HCT116 (cell line): ENCODE measurements at regions not wholly inside any gene's neighbourhood (a gene's known extent, or its start where the extent isn't known, plus 50 kb on each side); places are given as distances from the start of the nearest gene placed in this dataset.

Experiments used
- ATAC-seq: fragments of 200-7000 bp; cut with Tn5 transposase; 2 replicates; pipeline ENCODE4 v1.9.1; 2020; ENCODE audit warnings: mild to moderate bottlenecking, moderate library complexity
- BruUV-seq: library from RNA; stranded (reverse); fragments of 400-500 nt; replicated peaks from 2 replicates; lab custom pipeline; 2021; lab: Mats Ljungman, UMichigan
- CTCF ChIA-PET: fragments of 300-600 bp; sonication (Branson Sonifier 250); formaldehyde crosslinking; loops from one replicate; lab custom pipeline; 2021; ENCODE audit warnings: antibody characterized with exemption; lab: Charles Lee
- POLR2A ChIA-PET: fragments of 300-600, 350-600 bp; sonication (Branson Sonifier 250); formaldehyde crosslinking; loops from one replicate; lab custom pipeline; 2021; ENCODE audit warnings: antibody characterized with exemption; lab: Charles Lee
- RAD21 ChIA-PET, 2 experiments: fragments of 300-600 bp; sonication (Branson Sonifier 250); formaldehyde crosslinking; loops; one replicate each; lab custom pipeline; 2023; ENCODE audit warnings: low total read pairs in 2 of 2; ENCODE audit not compliant: uncharacterized antibody in 2 of 2, unreplicated experiment in 2 of 2, low non-redundant PET in 1 of 2; lab: Charles Lee
- DNase-seq: peaks from one replicate; pipeline ENCODE4 v3.0.0-alpha.2; 2010; ENCODE audit warnings: low read depth, low spot score
- H2AFZ ChIP-seq: fragments of 200-600 bp; shearing (Covaris generic), sonication (generic); 2 replicates; pipeline ENCODE4 v1.6.1; 2017; ENCODE audit warnings: low read depth, mixed run types, mixed read lengths, antibody characterized with exemption, low read length; ENCODE audit not compliant: poor library complexity, severe bottlenecking
- H3K27ac ChIP-seq: 2 replicates; pipeline ENCODE4 v1.5.1; 2012; ENCODE audit warnings: low read depth, low read length
- H3K27me3 ChIP-seq: fragments of 200-600 bp; sonication (generic); 2 replicates; pipeline ENCODE4 v1.6.1; 2016; ENCODE audit warnings: mixed run types, low read length, mixed read lengths; ENCODE audit not compliant: insufficient read depth
- H3K36me3 ChIP-seq, 2 experiments: fragments of 200-500 bp in 1 of 2; fragments of 200-600 bp in 1 of 2; sonication (Bioruptor generic) in 1 of 2; sonication (generic) in 1 of 2; 2 replicates each; pipeline versions ENCODE4 v1.5.1 to v1.6.1; 2014 to 2016; ENCODE audit warnings: low read length in 2 of 2, inconsistent platforms in 1 of 2, mixed read lengths in 1 of 2, mixed run types in 1 of 2; ENCODE audit not compliant: insufficient read depth in 2 of 2, control insufficient read depth in 1 of 2
- H3K4me1 ChIP-seq, 2 experiments: fragments of 200-600 bp in 1 of 2; sonication (generic) in 1 of 2; 2 replicates each; pipeline versions ENCODE4 v1.5.1 to v1.6.1; 2012 to 2017; ENCODE audit warnings: low read length in 2 of 2, inconsistent platforms in 1 of 2, mild to moderate bottlenecking in 1 of 2, mixed read lengths in 1 of 2, mixed run types in 1 of 2, moderate library complexity in 1 of 2; ENCODE audit not compliant: insufficient read depth in 2 of 2, control insufficient read depth in 1 of 2
- H3K4me2 ChIP-seq: fragments of 200-600 bp; sonication (generic); 2 replicates; pipeline ENCODE4 v1.6.1; 2017; ENCODE audit warnings: mixed run types, low read length, mixed read lengths
- H3K4me3 ChIP-seq, 2 experiments: fragments of 200-600 bp in 1 of 2; sonication (generic) in 1 of 2; replicated peaks in 1 of 2; 2 replicates each; pipeline ENCODE4 v1.5.1; 2011 to 2016; ENCODE audit warnings: low read length in 2 of 2, control low read depth in 1 of 2, low read depth in 1 of 2, mild to moderate bottlenecking in 1 of 2, mixed read lengths in 1 of 2, mixed run types in 1 of 2
- H3K79me2 ChIP-seq: fragments of 200-600 bp; sonication (generic); 2 replicates; pipeline ENCODE4 v1.6.1; 2017; ENCODE audit warnings: mild to moderate bottlenecking, mixed run types, low read length, moderate library complexity, mixed read lengths; ENCODE audit not compliant: insufficient read depth
- H3K9ac ChIP-seq: fragments of 200-600 bp; sonication (generic); 2 replicates; pipeline ENCODE4 v1.6.1; 2016; ENCODE audit warnings: low read length, mixed read lengths
- H3K9me2 ChIP-seq: fragments of 200-600 bp; sonication (generic), shearing (Covaris generic); 2 replicates; pipeline ENCODE4 v1.6.1; 2017; ENCODE audit warnings: mixed run types, mild to moderate bottlenecking, moderate library complexity; ENCODE audit not compliant: insufficient read depth
- H3K9me3 ChIP-seq, 2 experiments: fragments of 200-500 bp in 1 of 2; fragments of 200-600 bp in 1 of 2; sonication (Bioruptor generic) in 1 of 2; sonication (generic) in 1 of 2; 2 replicates each; pipeline ENCODE4 v1.6.1; 2014 to 2017; ENCODE audit warnings: low read length in 2 of 2, mixed read lengths in 2 of 2, inconsistent platforms in 1 of 2, low read depth in 1 of 2, mild to moderate bottlenecking in 1 of 2, mixed run types in 1 of 2, moderate library complexity in 1 of 2; ENCODE audit not compliant: control insufficient read depth in 1 of 2, insufficient read depth in 1 of 2
- H4K20me1 ChIP-seq: fragments of 200-600 bp; sonication (generic), shearing (Covaris generic); 2 replicates; pipeline ENCODE4 v1.6.1; 2017; ENCODE audit warnings: mixed run types, mild to moderate bottlenecking, moderate library complexity; ENCODE audit not compliant: insufficient read depth
- ATF3 ChIP-seq: IDR thresholded peaks from 2 replicates; pipeline ENCODE4 v1.6.1; 2012
- CEBPB ChIP-seq: IDR thresholded peaks from 2 replicates; pipeline ENCODE4 v1.6.1; 2012; ENCODE audit warnings: low read depth
- EZH2 ChIP-seq: fragments of 200-600 bp; sonication (generic); IDR thresholded peaks from 2 replicates; pipeline ENCODE4 v1.6.1; 2017; ENCODE audit warnings: antibody characterized with exemption, mixed run types
- FOSL1 ChIP-seq: IDR thresholded peaks from 2 replicates; pipeline ENCODE4 v1.6.1; 2012; ENCODE audit warnings: low read depth
- JUND ChIP-seq: IDR thresholded peaks from 2 replicates; pipeline ENCODE4 v1.6.1; 2012
- MAX ChIP-seq: IDR thresholded peaks from 2 replicates; pipeline ENCODE4 v1.6.1; 2012
- RAD21 ChIP-seq: IDR thresholded peaks from 2 replicates; pipeline ENCODE4 v1.6.1; 2012; ENCODE audit warnings: low read depth, mild to moderate bottlenecking
- SIN3A ChIP-seq: IDR thresholded peaks from 2 replicates; pipeline ENCODE4 v1.6.1; 2012; ENCODE audit warnings: low read depth
- SRF ChIP-seq: IDR thresholded peaks from 2 replicates; pipeline ENCODE4 v1.6.1; 2012; ENCODE audit warnings: low read depth
- YY1 ChIP-seq: IDR thresholded peaks from 2 replicates; pipeline ENCODE4 v1.6.1; 2011; ENCODE audit warnings: low read length, low read depth, moderate library complexity, mild to moderate bottlenecking; ENCODE audit not compliant: insufficient replicate concordance; ENCODE audit errors: extremely low read depth
- ZFX ChIP-seq: fragments of 450-650 bp; IDR thresholded peaks from 2 replicates; pipeline ENCODE4 v1.6.1; 2017
- intact Hi-C: fragments of 100-400 bp; cut with micrococcal nuclease; formaldehyde crosslinking; loops from 2 replicates; pipeline ENCODE4 v1.10.0; 2022

GRCh38 chr5:45038366-45038987, 229.7 kb downstream of the MRPS30 start (continued):
- TF ChIP-seq RAD21: peak; percentile 76
- TF ChIP-seq, all 23 proteins: peak for 3

- RAD21 ChIA-PET: no interaction called here
- POLR2A ChIA-PET: no interaction called here
These were observed 233.5 kb downstream of the MRPS30 start for GRCh38 chr5:45042283-45042682.

GRCh38 chr5:45057564-45057963, 248.8 kb downstream of the MRPS30 start:
- no peaks in the 10 kb centered on the region for H3K36me3 ChIP-seq
- ChIA-PET RAD21 (no interaction called here), CTCF (no interaction called here), POLR2A (no interaction called here)
- no TSS peak for BruUV-seq
- no peak overlapping the region for H3K27ac ChIP-seq
- intact Hi-C loops: no loop called here
- H3K9me2 ChIP-seq: peaks cover 5% of the 10 kb centered on the region; the same call in 1 of the 2 replicates
- no peak overlapping the region for H3K4me3 ChIP-seq
- no peaks in the 10 kb centered on the region for H3K79me2 ChIP-seq
- DNase-seq: no peak
- H3K4me1 ChIP-seq: no peaks in the 10 kb centered on the region
- H3K9me3 ChIP-seq: no peaks in the 10 kb centered on the region
- H4K20me1 ChIP-seq: no peaks in the 10 kb centered on the region
- no peak overlapping the region for H2AFZ ChIP-seq
- no peak overlapping the region for H3K4me2 ChIP-seq
- no peaks in the 10 kb centered on the region for H3K27me3 ChIP-seq
- no peak overlapping the region for H3K9ac ChIP-seq
- no peak for ATAC-seq
- TF ChIP-seq SIN3A: no peak
- TF ChIP-seq EZH2: no peak
- TF ChIP-seq FOSL1: no peak
- no peak for TF ChIP-seq ZFX
- no peak for TF ChIP-seq SRF

More at GRCh38 chr5:45042283-45042682, 233.5 kb downstream of the MRPS30 start:
- CTCF ChIA-PET: no interaction called here
- no peak overlapping the region for H3K4me3 ChIP-seq
- no peak for DNase-seq
- no peak overlapping the region for H3K4me2 ChIP-seq
- no TSS peak for BruUV-seq
- ATAC-seq: no peak
- peak overlapping the region; percentile 48 for H2AFZ ChIP-seq
- intact Hi-C loops: no loop called here
- TF ChIP-seq JUND: no peak
- TF ChIP-seq SRF: no peak
- no peak for TF ChIP-seq MAX
- TF ChIP-seq YY1: no peak
- TF ChIP-seq CEBPB: no peak
- no peak for TF ChIP-seq ATF3
- no peak for TF ChIP-seq ZFX
- no peaks in the 10 kb centered on the region for H3K9me2 ChIP-seq
- H3K27me3 ChIP-seq: no peaks in the 10 kb centered on the region
- no peaks in the 10 kb centered on the region for H3K36me3 ChIP-seq
- no peaks in the 10 kb centered on the region for H3K79me2 ChIP-seq
- no peaks in the 10 kb centered on the region for H3K9me3 ChIP-seq
- peaks cover 0 to 5% of the 10 kb centered on the region in 2 experiments; a peak in 2 of 4 replicates for H3K4me1 ChIP-seq
- H3K27ac ChIP-seq: no peak overlapping the region
- H3K9ac ChIP-seq: no peak overlapping the region
- H4K20me1 ChIP-seq: no peaks in the 10 kb centered on the region
